AG09309 (cell line): ENCODE measurements at regions not wholly inside any gene's neighbourhood (a gene's known extent, or its start where the extent isn't known, plus 50 kb on each side); places are given as distances from the start of the nearest gene placed in this dataset.
"Not testable (repeated sequence)": the region's sequence is repeated elsewhere in the genome, so short reads cannot be mapped to it uniquely, and the experiment has no call there.

Experiments used
- DNase-seq: peaks from one replicate; pipeline ENCODE4 v3.0.0-alpha.2; 2010; ENCODE audit warnings: low read depth
- H3K4me3 ChIP-seq: 2 replicates; pipeline ENCODE4 v1.5.1; 2011; ENCODE audit warnings: mild to moderate bottlenecking, low read depth, low read length, moderate library complexity; ENCODE audit not compliant: control insufficient read depth
- TF ChIP-seq, protein P1 (sequence below): IDR thresholded peaks from 2 replicates; pipeline ENCODE4 v1.5.1; 2011; ENCODE audit warnings: mild to moderate bottlenecking, low read depth, low read length, inconsistent platforms; ENCODE audit not compliant: insufficient read depth, control insufficient read depth; ENCODE audit errors: missing control alignments

DNA sequence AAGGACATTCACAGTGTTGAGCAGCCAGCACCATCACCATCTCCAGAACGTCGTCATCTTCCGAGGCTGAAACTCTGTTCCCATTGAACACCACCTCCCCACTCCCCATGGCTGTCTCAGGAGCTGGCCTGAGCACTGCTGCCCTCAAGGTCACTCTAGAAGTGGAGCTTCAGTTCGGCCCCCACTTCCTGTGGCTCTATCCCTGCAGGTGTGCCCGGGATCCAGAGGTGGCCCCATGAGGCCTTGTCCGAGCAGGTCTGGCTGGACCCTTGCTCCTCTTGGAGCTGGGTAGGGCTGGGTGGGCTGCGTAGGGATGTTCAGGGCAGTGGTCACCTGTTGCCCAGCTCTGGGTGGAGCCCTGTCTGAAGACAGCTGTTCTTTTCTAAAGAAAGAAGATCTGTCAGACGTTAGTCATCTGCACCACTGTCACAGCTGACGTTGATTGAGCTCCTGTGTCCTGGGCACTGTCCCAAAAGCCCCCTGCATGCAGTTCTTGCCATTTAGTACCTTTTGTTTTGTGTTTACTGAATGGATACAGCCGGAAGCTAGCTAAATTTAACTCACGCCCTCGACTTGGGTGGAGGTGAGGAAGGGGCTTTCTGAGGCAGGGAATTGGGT lies 75.5 kb upstream of the CLDN5 start:
- TF ChIP-seq, protein P1, sequence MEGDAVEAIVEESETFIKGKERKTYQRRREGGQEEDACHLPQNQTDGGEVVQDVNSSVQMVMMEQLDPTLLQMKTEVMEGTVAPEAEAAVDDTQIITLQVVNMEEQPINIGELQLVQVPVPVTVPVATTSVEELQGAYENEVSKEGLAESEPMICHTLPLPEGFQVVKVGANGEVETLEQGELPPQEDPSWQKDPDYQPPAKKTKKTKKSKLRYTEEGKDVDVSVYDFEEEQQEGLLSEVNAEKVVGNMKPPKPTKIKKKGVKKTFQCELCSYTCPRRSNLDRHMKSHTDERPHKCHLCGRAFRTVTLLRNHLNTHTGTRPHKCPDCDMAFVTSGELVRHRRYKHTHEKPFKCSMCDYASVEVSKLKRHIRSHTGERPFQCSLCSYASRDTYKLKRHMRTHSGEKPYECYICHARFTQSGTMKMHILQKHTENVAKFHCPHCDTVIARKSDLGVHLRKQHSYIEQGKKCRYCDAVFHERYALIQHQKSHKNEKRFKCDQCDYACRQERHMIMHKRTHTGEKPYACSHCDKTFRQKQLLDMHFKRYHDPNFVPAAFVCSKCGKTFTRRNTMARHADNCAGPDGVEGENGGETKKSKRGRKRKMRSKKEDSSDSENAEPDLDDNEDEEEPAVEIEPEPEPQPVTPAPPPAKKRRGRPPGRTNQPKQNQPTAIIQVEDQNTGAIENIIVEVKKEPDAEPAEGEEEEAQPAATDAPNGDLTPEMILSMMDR = no peak
- H3K4me3 ChIP-seq = no peak overlapping the region
- DNase-seq = no peak

DNA sequence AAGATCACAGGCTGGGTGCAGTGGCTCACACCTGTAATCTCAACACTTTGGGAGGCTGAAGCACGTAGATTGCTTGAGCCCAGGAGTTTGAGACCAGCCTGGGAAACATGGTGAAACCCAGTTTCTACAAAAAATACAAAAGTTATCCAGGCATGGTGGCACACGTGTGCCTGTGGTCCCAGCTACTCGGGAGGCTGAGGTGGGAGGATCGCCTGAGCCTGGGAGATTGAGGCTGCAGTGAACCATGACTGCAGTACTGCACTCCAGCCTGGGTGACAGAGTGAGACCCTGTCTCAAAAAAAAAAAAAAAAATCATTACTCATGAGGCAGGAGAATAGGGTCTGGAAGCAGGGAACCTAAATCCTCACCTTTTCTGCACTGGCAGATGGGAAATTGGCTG lies 79.1 kb upstream of the CLDN5 start:
- not testable (repeated sequence) for H3K4me3 ChIP-seq, DNase-seq

DNA sequence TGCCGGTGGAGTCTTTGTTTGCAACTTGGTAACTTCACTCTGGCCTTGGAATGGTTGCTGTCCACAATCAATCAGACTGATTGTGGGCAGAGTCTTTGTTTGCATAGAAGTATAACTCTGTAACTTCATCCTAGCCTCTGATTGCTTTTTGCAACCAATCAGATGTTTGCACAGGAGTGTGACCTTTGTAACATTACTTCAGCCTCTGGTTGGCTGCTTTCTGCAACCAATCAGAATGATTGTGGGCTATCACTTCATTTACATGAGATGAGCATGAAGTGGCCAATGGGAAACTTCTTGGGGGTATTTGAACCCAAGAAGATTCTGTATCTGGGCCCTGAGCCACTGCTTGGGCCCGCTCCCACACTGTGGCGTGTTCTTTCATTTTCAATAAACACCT lies 79.6 kb upstream of the CLDN5 start:
- TF ChIP-seq, protein P1 = no peak
- H3K4me3 ChIP-seq = no peak overlapping the region
- DNase-seq = no peak

DNA sequence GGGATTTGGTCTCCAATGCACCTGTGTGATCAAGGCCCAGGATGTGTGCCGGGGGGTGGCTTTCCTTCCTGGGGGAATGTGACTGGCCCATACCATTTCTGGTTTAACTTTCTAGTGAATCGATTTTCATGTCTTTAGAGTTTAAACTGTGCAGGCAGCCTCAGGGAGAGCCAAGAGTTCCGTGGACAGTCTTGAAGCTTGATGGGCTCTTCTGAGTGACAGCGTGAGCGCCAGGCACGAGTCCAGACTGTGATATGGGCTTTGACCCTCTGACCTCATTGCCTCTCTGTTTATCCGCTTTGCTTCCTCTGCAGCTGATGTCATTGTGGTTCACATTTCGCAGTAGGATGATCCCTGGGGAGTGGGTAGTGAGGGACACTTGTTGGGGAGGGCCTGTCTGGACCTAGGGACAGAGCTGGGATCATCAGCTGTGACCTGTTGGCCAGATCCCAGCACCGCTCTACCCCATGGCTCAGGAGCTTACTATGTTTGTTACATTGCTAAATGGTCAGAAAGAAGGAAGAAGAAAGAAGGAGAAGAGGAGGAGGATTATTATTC lies 80.6 kb upstream of the CLDN5 start:
- no peak overlapping the region for H3K4me3 ChIP-seq
- TF ChIP-seq, protein P1 = no peak
- no peak for DNase-seq

DNA sequence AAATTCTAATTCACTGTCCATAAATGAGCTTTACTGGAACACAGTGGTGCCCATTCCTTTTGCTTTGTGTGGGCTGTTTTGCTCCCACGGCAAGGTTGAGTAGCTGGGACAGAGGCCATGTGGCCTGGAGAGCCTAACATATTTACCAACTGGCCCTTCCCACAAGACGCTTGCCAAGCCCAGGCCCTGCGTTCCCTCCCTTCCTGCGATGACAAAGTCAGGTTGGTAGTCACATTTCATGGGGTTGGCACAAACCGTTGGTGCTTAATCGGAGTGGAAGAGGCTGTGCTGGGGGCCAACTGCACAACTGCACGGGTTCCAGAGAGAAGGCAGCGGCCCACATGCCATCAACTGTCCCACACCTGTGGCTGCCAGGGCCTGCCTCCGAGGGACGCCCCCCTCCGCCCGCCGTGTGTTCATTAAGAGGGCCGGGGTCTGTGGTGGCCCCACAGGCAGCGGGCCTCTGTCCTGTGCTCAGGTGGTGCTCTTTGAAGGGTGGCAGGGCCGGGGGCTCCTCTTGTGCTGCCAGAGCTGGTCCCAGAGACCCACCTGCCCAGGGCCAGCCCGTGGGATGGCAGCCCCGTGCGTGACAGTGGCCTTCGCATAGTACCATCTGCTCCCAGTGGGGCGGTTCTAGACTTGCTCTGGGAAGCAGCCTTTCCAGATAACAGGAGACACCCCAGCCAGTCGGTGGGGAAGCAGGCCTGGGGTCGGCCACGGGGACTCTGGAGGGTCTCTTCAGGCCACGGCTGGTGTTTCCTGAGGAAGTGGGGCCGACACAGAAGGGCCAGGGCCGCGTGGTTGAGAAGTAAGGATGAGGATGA lies 81.5 kb upstream of the CLDN5 start:
- no peak overlapping the region for H3K4me3 ChIP-seq
- DNase-seq = no peak
- TF ChIP-seq, protein P1 = no peak

DNA sequence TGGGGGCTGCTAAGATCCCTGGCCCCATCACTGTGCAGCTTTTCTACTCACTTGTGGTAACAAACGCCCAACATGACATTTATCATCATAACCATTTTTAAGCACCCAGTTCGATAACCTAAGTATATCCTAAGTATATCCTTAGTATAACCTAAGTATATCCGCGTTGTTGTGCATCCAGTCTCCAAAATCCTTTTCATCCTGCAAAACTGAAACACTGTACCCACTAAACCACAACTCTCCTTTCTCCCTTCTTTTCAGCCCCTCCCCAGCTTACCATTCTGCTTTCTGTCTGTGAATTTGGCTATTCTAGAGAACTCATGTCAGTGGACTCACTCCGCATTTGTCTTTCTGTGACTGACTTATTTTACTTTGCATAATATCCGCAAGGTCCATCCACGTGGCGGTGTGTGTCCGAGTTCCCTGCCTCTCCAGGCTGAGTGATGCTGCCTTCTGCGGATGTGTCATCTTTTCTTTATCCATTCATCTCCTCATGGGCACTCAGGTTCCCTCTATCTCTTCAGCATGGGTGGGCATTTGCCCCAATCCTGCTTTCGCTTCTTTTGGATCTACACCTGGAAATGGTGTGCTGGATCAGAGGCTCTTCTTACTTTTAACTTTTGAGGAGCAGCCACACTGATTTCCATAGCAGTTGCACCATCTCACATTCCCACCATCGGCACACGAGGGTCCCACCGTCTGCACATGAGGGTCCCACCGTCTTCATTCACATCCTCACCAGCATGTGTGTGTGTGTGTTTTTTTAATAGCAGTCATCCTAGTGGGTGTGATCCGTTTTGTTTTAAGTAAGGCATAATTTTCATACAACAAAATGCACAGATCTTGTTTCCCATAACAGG lies 82.4 kb upstream of the CLDN5 start:
- TF ChIP-seq, protein P1 = no peak
- DNase-seq = no peak
- H3K4me3 ChIP-seq = no peak overlapping the region
